PC-9 (cell line): ENCODE measurements at regions not wholly inside any gene's neighbourhood (a gene's known extent, or its start where the extent isn't known, plus 50 kb on each side); places are given as distances from the start of the nearest gene placed in this dataset.

Experiments used
- BruUV-seq: library from RNA; stranded (reverse); fragments of 400-500 nt; replicated peaks from 2 replicates; lab custom pipeline; 2021; lab: Mats Ljungman, UMichigan
- CTCF ChIA-PET: fragments of 300-600 bp; sonication (Branson Sonifier 250); formaldehyde crosslinking; loops from one replicate; lab custom pipeline; 2022; ENCODE audit warnings: antibody characterized with exemption; lab: Charles Lee
- POLR2A ChIA-PET: fragments of 300-600 bp; sonication (Branson Sonifier 250); formaldehyde crosslinking; loops from one replicate; lab custom pipeline; 2022; ENCODE audit warnings: antibody characterized with exemption; ENCODE audit not compliant: unreplicated experiment; lab: Charles Lee
- DNase-seq, 2 experiments: peaks; one replicate each; pipeline versions ENCODE4 v3.0.0 to v3.0.0-alpha.2; 2015 to 2022; ENCODE audit warnings: mixed read lengths in 1 of 2
- H2AFZ ChIP-seq: fragments of 200-600 bp; sonication (generic); 2 replicates; pipeline ENCODE4 v1.8.1; 2017; ENCODE audit warnings: antibody characterized with exemption
- H3F3A ChIP-seq: fragments of 200-600 bp; sonication (generic); 2 replicates; pipeline ENCODE4 v1.8.1; 2017; ENCODE audit warnings: antibody characterized with exemption, mild to moderate bottlenecking, low read depth; ENCODE audit not compliant: insufficient read depth
- H3K27ac ChIP-seq: fragments of 200-600 bp; sonication (generic); 2 replicates; pipeline ENCODE4 v1.6.1; 2016; ENCODE audit warnings: mixed run types
- H3K27me3 ChIP-seq: fragments of 200-600 bp; sonication (generic); 2 replicates; pipeline ENCODE4 v1.6.1; 2016; ENCODE audit warnings: low read depth, mixed run types; ENCODE audit not compliant: insufficient read depth
- H3K36me3 ChIP-seq: fragments of 200-600 bp; sonication (generic); 2 replicates; pipeline ENCODE4 v1.6.1; 2016; ENCODE audit warnings: low read depth, mixed run types
- H3K4me1 ChIP-seq: fragments of 200-600 bp; sonication (generic); replicated peaks from 2 replicates; pipeline ENCODE4 v1.6.1; 2016; ENCODE audit warnings: mixed run types; ENCODE audit not compliant: insufficient read depth
- H3K4me2 ChIP-seq: fragments of 200-600 bp; sonication (generic); 2 replicates; pipeline ENCODE4 v1.6.1; 2017; ENCODE audit warnings: mixed run types
- H3K4me3 ChIP-seq: fragments of 200-600 bp; sonication (generic); 2 replicates; pipeline ENCODE4 v1.6.1; 2016; ENCODE audit warnings: mixed run types
- H3K79me2 ChIP-seq: fragments of 200-600 bp; sonication (generic); 2 replicates; pipeline ENCODE4 v1.6.1; 2017; ENCODE audit warnings: low read depth, mixed run types
- H3K9me2 ChIP-seq: fragments of 200-600 bp; sonication (generic); 2 replicates; pipeline ENCODE4 v1.8.1; 2017; ENCODE audit warnings: mild to moderate bottlenecking; ENCODE audit not compliant: insufficient read depth
- H3K9me3 ChIP-seq: fragments of 200-600 bp; sonication (generic); 2 replicates; pipeline ENCODE4 v1.8.1; 2016; ENCODE audit warnings: low read depth; ENCODE audit not compliant: insufficient read depth
- H4K20me1 ChIP-seq: fragments of 200-600 bp; sonication (generic); 2 replicates; pipeline ENCODE4 v1.8.1; 2017; ENCODE audit not compliant: insufficient read depth
- CTCF ChIP-seq: fragments of 200-600 bp; sonication (generic); conservative IDR thresholded peaks from 2 replicates; pipeline ENCODE4 v1.6.1; 2017; ENCODE audit warnings: mixed run types, antibody characterized with exemption, mild to moderate bottlenecking, moderate library complexity
- EZH2 ChIP-seq: fragments of 200-600 bp; sonication (generic); IDR thresholded peaks from 2 replicates; pipeline ENCODE4 v1.8.0; 2017; ENCODE audit warnings: antibody characterized with exemption, low read depth
- intact Hi-C: fragments of 100-400 bp; cut with micrococcal nuclease; formaldehyde crosslinking; loops from one replicate; pipeline ENCODE4 v1.10.0; 2022; ENCODE audit not compliant: unreplicated experiment

DNA sequence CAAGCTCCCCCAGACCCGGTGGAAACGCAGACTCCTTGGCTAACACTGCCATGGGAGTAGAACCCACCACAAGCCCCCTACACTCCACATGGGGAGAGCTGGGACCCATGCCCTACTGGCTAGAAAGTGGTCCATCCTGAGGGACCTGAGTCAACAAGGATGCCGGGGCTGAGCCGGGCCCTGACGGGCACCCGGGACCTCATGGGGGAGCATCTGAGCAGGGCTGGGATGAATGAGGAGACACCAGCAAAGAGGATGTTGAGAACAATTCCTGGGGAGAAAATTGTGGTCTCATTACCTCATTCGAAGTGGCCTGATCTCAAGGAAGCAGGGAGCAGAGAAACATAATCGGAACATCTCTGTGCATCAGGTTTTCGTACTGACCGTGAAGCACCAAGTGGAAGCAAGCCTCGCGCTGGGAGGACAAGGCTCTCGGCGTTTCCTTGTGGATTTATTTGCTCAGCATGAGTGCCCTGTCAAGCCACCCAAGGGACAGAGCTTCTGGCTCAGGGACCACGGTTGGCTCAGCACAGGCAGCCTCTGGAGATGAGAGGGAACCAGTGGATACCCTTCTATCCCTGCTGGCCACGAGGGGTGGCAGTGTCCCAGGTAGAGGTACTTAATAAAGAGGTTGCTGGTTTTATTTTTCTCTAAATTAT lies 132.2 kb upstream of the FAM20C start:
- ChIA-PET CTCF (no interaction called here), POLR2A (interaction anchor here (0.6 kb wide), 1 partner anchor 87 kb away, joined by 9 read pairs; no protein-coding TSS in a partner anchor)
- intact Hi-C loops = no loop called here
- Histone ChIP-seq H3K4me3 (no peak overlapping the region), H4K20me1 (no peaks in the 10 kb centered on the region), H3F3A (no peaks in the 10 kb centered on the region), H3K27ac (no peak overlapping the region), H3K9me3 (no peaks in the 10 kb centered on the region), H3K36me3 (no peaks in the 10 kb centered on the region), H3K79me2 (no peaks in the 10 kb centered on the region), H3K9me2 (no peaks in the 10 kb centered on the region), H2AFZ (no peak overlapping the region), H3K27me3 (no peaks in the 10 kb centered on the region), H3K4me2 (no peak overlapping the region), H3K4me1 (no peaks in the 10 kb centered on the region)
- no peak for DNase-seq
- BruUV-seq = no TSS peak
- TF ChIP-seq CTCF (no peak), EZH2 (no peak)

DNA sequence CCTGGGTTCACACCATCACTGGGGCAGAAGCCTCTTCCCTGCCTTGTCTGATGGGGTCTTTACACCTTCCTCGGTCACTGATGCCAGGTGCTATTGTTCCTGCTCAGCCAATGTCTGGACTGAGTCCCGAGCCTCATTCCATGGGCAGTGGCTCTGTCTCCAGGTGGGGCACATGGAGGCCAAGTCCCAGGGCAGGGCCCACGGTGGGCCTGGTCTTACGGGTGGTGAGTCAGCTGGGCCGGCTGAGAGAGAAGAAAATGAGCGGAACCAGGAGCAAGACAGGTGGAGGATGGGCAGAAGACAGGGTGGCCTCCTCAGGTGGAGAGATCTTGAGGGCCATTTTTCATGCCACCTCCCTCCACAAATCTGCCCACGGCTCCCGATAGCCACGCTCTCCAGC lies 131.7 kb upstream of the FAM20C start:
- intact Hi-C loops = no loop called here
- Histone ChIP-seq H3K9me2 (no peaks in the 10 kb centered on the region), H3K27ac (no peak overlapping the region), H3K4me1 (no peaks in the 10 kb centered on the region), H3K79me2 (no peaks in the 10 kb centered on the region), H3K4me2 (no peak overlapping the region), H3K36me3 (no peaks in the 10 kb centered on the region), H3K27me3 (no peaks in the 10 kb centered on the region), H2AFZ (no peak overlapping the region), H3K9me3 (no peaks in the 10 kb centered on the region), H3F3A (no peaks in the 10 kb centered on the region), H3K4me3 (no peak overlapping the region), H4K20me1 (no peaks in the 10 kb centered on the region)
- no TSS peak for BruUV-seq
- CTCF ChIA-PET = no interaction called here
- TF ChIP-seq CTCF (no peak), EZH2 (no peak)
- POLR2A ChIA-PET = interaction anchor here (0.6 kb wide), 1 partner anchor 87 kb away, joined by 9 read pairs; no protein-coding TSS in a partner anchor
- no peak for DNase-seq

DNA sequence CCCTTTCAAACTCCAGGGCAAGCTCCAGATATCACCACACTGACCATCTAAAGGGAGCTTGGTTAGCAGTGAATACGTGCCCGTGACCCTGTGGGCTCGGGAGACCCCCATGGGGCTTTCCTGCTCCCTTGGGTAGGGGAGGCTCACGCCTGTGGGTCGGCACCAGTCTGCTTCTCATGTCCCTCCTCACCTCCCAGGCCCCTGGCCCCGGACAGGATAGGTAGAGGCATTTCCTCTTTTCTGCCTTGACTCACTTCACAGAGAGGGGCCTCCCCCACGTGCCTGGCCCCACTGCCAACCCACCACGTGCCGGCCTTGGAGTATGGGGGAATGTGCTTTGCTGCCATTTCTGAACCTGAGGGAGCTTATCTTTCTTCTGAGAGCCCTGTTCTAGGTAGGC lies 131.3 kb upstream of the FAM20C start:
- Histone ChIP-seq H3K4me2 (no peak overlapping the region), H2AFZ (no peak overlapping the region), H3K4me3 (no peak overlapping the region), H3F3A (no peaks in the 10 kb centered on the region), H3K27me3 (no peaks in the 10 kb centered on the region), H4K20me1 (no peaks in the 10 kb centered on the region), H3K36me3 (no peaks in the 10 kb centered on the region), H3K27ac (no peak overlapping the region), H3K79me2 (no peaks in the 10 kb centered on the region), H3K9me3 (no peaks in the 10 kb centered on the region), H3K9me2 (no peaks in the 10 kb centered on the region), H3K4me1 (no peaks in the 10 kb centered on the region)
- DNase-seq = no peak
- ChIA-PET POLR2A (no interaction called here), CTCF (no interaction called here)
- intact Hi-C loops = no loop called here
- TF ChIP-seq EZH2 = no peak
- TF ChIP-seq CTCF = no peak
- BruUV-seq = no TSS peak
